AG09309 (cell line): ENCODE measurements at regions not wholly inside any gene's neighbourhood (a gene's known extent, or its start where the extent isn't known, plus 50 kb on each side); places are given as distances from the start of the nearest gene placed in this dataset.

Experiments used
- DNase-seq: peaks from one replicate; pipeline ENCODE4 v3.0.0-alpha.2; 2010; ENCODE audit warnings: low read depth
- H3K4me3 ChIP-seq: 2 replicates; pipeline ENCODE4 v1.5.1; 2011; ENCODE audit warnings: mild to moderate bottlenecking, low read depth, low read length, moderate library complexity; ENCODE audit not compliant: control insufficient read depth
- TF ChIP-seq, protein P1 (sequence below): IDR thresholded peaks from 2 replicates; pipeline ENCODE4 v1.5.1; 2011; ENCODE audit warnings: mild to moderate bottlenecking, low read depth, low read length, inconsistent platforms; ENCODE audit not compliant: insufficient read depth, control insufficient read depth; ENCODE audit errors: missing control alignments

GRCh38 chr11:70842701-70843100, 409.7 kb downstream of the SHANK2 start:
- no peak for DNase-seq
- no peak overlapping the region for H3K4me3 ChIP-seq
- TF ChIP-seq, protein P1, sequence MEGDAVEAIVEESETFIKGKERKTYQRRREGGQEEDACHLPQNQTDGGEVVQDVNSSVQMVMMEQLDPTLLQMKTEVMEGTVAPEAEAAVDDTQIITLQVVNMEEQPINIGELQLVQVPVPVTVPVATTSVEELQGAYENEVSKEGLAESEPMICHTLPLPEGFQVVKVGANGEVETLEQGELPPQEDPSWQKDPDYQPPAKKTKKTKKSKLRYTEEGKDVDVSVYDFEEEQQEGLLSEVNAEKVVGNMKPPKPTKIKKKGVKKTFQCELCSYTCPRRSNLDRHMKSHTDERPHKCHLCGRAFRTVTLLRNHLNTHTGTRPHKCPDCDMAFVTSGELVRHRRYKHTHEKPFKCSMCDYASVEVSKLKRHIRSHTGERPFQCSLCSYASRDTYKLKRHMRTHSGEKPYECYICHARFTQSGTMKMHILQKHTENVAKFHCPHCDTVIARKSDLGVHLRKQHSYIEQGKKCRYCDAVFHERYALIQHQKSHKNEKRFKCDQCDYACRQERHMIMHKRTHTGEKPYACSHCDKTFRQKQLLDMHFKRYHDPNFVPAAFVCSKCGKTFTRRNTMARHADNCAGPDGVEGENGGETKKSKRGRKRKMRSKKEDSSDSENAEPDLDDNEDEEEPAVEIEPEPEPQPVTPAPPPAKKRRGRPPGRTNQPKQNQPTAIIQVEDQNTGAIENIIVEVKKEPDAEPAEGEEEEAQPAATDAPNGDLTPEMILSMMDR: no peak

- no peak for DNase-seq
- TF ChIP-seq, protein P1: no peak
- H3K4me3 ChIP-seq: no peak overlapping the region
Measured at GRCh38 chr11:70843906-70844305, 408.5 kb downstream of the SHANK2 start.

GRCh38 chr11:70844387-70844786, 408.0 kb downstream of the SHANK2 start:
- TF ChIP-seq, protein P1: no peak
- no peak for DNase-seq
- H3K4me3 ChIP-seq: no peak overlapping the region

GRCh38 chr11:70845591-70846041, 406.8 kb downstream of the SHANK2 start:
- no peak overlapping the region for H3K4me3 ChIP-seq
- TF ChIP-seq, protein P1: no peak
- DNase-seq: no peak

- no peak overlapping the region for H3K4me3 ChIP-seq
- TF ChIP-seq, protein P1: no peak
- DNase-seq: no peak
Measured at GRCh38 chr11:70846781-70847655, 405.4 kb downstream of the SHANK2 start.

GRCh38 chr11:70848243-70848750, 404.1 kb downstream of the SHANK2 start:
- no peak for DNase-seq
- TF ChIP-seq, protein P1: no peak
- H3K4me3 ChIP-seq: no peak overlapping the region

- no peak for DNase-seq
- TF ChIP-seq, protein P1: no peak
- no peak overlapping the region for H3K4me3 ChIP-seq
Measured at GRCh38 chr11:70849031-70849430, 403.3 kb downstream of the SHANK2 start.
